Liver (tissue), 8 donors: ENCODE measurements at regions not wholly inside any gene's neighbourhood (a gene's known extent, or its start where the extent isn't known, plus 50 kb on each side); places are given as distances from the start of the nearest gene placed in this dataset.

Experiments used
- DNase-seq: peaks from one replicate; pipeline ENCODE4 v3.0.0-alpha.2; 2017; ENCODE audit warnings: low spot score
- H3K27ac ChIP-seq, 2 donors: one replicate each; pipeline ENCODE4 v1.7.0; 2013; ENCODE audit warnings: inconsistent platforms in 2 of 2, low read length in 2 of 2, control low read depth in 1 of 2, low read depth in 1 of 2, mild to moderate bottlenecking in 1 of 2
- H3K27me3 ChIP-seq, 4 donors: one replicate each; pipeline versions ENCODE4 v1.6.1 to v1.7.0; 2013; ENCODE audit warnings: low read length in 3 of 4, inconsistent platforms in 1 of 4, mild to moderate bottlenecking in 1 of 4, moderate library complexity in 1 of 4; ENCODE audit not compliant: control insufficient read depth in 4 of 4, insufficient read depth in 4 of 4
- H3K36me3 ChIP-seq, 4 donors: one replicate each; pipeline versions ENCODE4 v1.6.1 to v1.7.0; 2013; ENCODE audit warnings: low read length in 3 of 4, mild to moderate bottlenecking in 3 of 4, low read depth in 1 of 4, moderate library complexity in 1 of 4; ENCODE audit not compliant: control insufficient read depth in 4 of 4, insufficient read depth in 3 of 4
- H3K4me1 ChIP-seq, 4 donors: one replicate each; pipeline versions ENCODE4 v1.6.1 to v1.7.0; 2013; ENCODE audit warnings: low read length in 3 of 4, mild to moderate bottlenecking in 3 of 4, moderate library complexity in 1 of 4; ENCODE audit not compliant: control insufficient read depth in 4 of 4, insufficient read depth in 4 of 4
- H3K4me3 ChIP-seq, 3 donors: one replicate each; pipeline versions ENCODE4 v1.6.1 to v1.7.0; 2013; ENCODE audit warnings: low read length in 3 of 3, control low read depth in 1 of 3, low read depth in 1 of 3, mild to moderate bottlenecking in 1 of 3
- H3K9ac ChIP-seq, 2 donors: one replicate each; pipeline ENCODE4 v1.7.0; 2013; ENCODE audit warnings: low read length in 2 of 2, mild to moderate bottlenecking in 2 of 2, moderate library complexity in 2 of 2, control low read depth in 1 of 2, low read depth in 1 of 2
- H3K9me3 ChIP-seq, 4 donors: one replicate each; pipeline versions ENCODE4 v1.6.1 to v1.7.0; 2013; ENCODE audit warnings: low read length in 3 of 4; ENCODE audit not compliant: control insufficient read depth in 4 of 4
- ATF3 ChIP-seq: IDR thresholded peaks from 2 replicates; pipeline ENCODE4 v1.6.1; 2016; ENCODE audit warnings: antibody characterized with exemption
- CTCF ChIP-seq: fragments of 150-350 bp; IDR thresholded peaks from 2 replicates; pipeline ENCODE4 v1.5.1; 2017; ENCODE audit warnings: improper control_type of control experiment, low read depth, low read length; ENCODE audit not compliant: missing input control
- EGR1 ChIP-seq, 2 donors: IDR thresholded peaks; 2 replicates each; pipeline ENCODE4 v1.6.1; 2016 to 2018; ENCODE audit warnings: antibody characterized with exemption in 2 of 2, low read depth in 2 of 2
- FOXA1 ChIP-seq: IDR thresholded peaks from 2 replicates; pipeline ENCODE4 v1.6.1; 2016; ENCODE audit warnings: antibody characterized with exemption
- FOXA2 ChIP-seq: IDR thresholded peaks from 2 replicates; pipeline ENCODE4 v1.6.1; 2016; ENCODE audit warnings: antibody characterized with exemption
- GABPA ChIP-seq, 2 donors: IDR thresholded peaks in 1 of 2; conservative IDR thresholded peaks in 1 of 2; 2 replicates each; pipeline ENCODE4 v1.6.1; 2016; ENCODE audit warnings: antibody characterized with exemption in 2 of 2, mild to moderate bottlenecking in 1 of 2, moderate library complexity in 1 of 2
- HNF4A ChIP-seq, 2 donors: conservative IDR thresholded peaks; 2 replicates each; pipeline ENCODE4 v1.6.1; 2016; ENCODE audit warnings: antibody characterized with exemption in 2 of 2, mild to moderate bottlenecking in 2 of 2
- HNF4G ChIP-seq: IDR thresholded peaks from 2 replicates; pipeline ENCODE4 v1.6.1; 2016; ENCODE audit warnings: antibody characterized with exemption
- JUND ChIP-seq, 2 donors: IDR thresholded peaks; 2 replicates each; pipeline ENCODE4 v1.6.1; 2016; ENCODE audit warnings: antibody characterized with exemption in 2 of 2
- NR2F2 ChIP-seq: IDR thresholded peaks from 2 replicates; pipeline ENCODE4 v1.6.1; 2016; ENCODE audit warnings: antibody characterized with exemption
- RAD21 ChIP-seq, 2 donors: IDR thresholded peaks; 2 replicates each; pipeline ENCODE4 v1.6.1; 2016; ENCODE audit warnings: antibody characterized with exemption in 2 of 2, mild to moderate bottlenecking in 2 of 2
- RXRA ChIP-seq, 2 donors: IDR thresholded peaks; 2 replicates each; pipeline ENCODE4 v1.6.1; 2017 to 2018; ENCODE audit warnings: antibody characterized with exemption in 2 of 2, mild to moderate bottlenecking in 1 of 2
- SP1 ChIP-seq: IDR thresholded peaks from 2 replicates; pipeline ENCODE4 v1.6.1; 2018; ENCODE audit warnings: antibody characterized with exemption, mild to moderate bottlenecking
- TAF1 ChIP-seq: conservative IDR thresholded peaks from 2 replicates; pipeline ENCODE4 v1.6.1; 2016; ENCODE audit warnings: antibody characterized with exemption, mild to moderate bottlenecking
- YY1 ChIP-seq: IDR thresholded peaks from 2 replicates; pipeline ENCODE4 v1.6.1; 2016; ENCODE audit warnings: antibody characterized with exemption, mild to moderate bottlenecking
- WGBS: extraction: QIAGEN DNeasy Blood & Tissue Kit; methylation state at CpG from one replicate; pipeline ENCODE4 v1.1.7; 2013; 5-methylcytosine and 5-hydroxymethylcytosine counted together
- TF ChIP-seq, protein P1 (sequence below): IDR thresholded peaks from 2 replicates; pipeline ENCODE4 v1.6.1; 2016; ENCODE audit warnings: antibody characterized with exemption
- TF ChIP-seq, protein P2 (sequence below): IDR thresholded peaks from 2 replicates; pipeline ENCODE4 v1.6.1; 2016; ENCODE audit warnings: antibody characterized with exemption, mild to moderate bottlenecking
- TF ChIP-seq, protein P3 (sequence below): IDR thresholded peaks from 2 replicates; pipeline ENCODE4 v1.6.1; 2016; ENCODE audit warnings: antibody characterized with exemption
- donor health status: healthy.
- donor health status: healthy.
- donor health status: healthy.
- donor health status: healthy.
- donor health status: healthy.

DNA sequence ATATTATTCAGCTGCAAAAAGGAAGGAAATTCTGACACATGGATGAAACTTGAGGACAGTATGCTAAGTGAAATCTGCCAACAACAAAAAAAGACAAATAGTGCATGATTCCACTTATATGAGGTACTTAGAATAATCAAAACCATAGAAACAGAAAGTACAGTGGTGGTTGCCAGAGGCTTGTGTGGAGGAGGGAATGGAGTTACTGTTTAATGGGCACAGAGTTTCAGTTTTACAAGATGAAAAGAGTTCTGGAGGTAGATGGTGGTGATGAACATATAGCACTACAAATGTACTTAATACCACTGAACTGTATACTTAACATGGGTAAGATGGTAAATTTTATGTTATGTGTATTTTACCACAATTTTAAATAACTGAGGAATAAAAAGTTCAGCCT, 212.0 kb upstream of the KLF3 start:
- H3K9me3 ChIP-seq, result no peaks in the 10 kb centered on the region
- H3K27ac ChIP-seq, result no peak overlapping the region
- H3K4me1 ChIP-seq, result peaks cover 0 to 15% (median 6%) of the 10 kb centered on the region in 4 donors
- H3K36me3 ChIP-seq, result no peaks in the 10 kb centered on the region
- DNase-seq, result no peak
- no peaks in the 10 kb centered on the region for H3K27me3 ChIP-seq
- H3K9ac ChIP-seq, result no peak overlapping the region
- no peak overlapping the region for H3K4me3 ChIP-seq
- TF ChIP-seq HNF4G (no peak), EGR1 (IDR thresholded peaks at IDR 0.05; ENCODE audit: low read depth in 2 of 2) (no peak), NR2F2 (no peak), ATF3 (no peak), RXRA (IDR thresholded peaks at IDR 0.05) (no peak)

DNA sequence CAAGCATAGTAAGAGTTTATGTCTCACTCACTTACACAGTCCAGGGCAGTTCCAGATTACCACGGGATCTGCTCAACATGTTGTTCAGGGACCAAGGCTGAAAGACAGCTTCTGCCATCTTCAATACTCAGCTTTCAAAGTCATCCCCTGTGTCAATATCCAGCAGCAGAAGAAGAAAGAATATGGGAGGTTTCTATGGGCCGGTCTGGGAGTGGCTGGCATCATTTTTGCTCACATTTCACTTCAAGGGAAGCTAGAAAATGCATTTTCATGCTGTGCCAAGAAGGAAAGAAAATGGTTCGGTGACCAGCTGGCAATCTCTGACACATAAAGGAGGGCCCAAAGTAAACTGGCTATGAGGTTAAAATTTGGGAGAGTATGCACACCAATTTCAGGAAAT, 211.5 kb upstream of the KLF3 start:
- Histone ChIP-seq H3K4me3 (no peak overlapping the region), H3K9me3 (no peaks in the 10 kb centered on the region), H3K27me3 (no peaks in the 10 kb centered on the region), H3K9ac (no peak overlapping the region), H3K36me3 (no peaks in the 10 kb centered on the region), H3K27ac (no peak overlapping the region), H3K4me1 (peaks cover 0 to 15% (median 6%) of the 10 kb centered on the region in 4 donors)
- TF ChIP-seq TAF1 (no peak), HNF4G (no peak), CTCF (no peak), JUND (IDR thresholded peaks at IDR 0.05) (no peak), SP1 (no peak), RAD21 (IDR thresholded peaks at IDR 0.05) (no peak), GABPA (IDR thresholded peaks at IDR 0.05 in 1 of 2, conservative IDR thresholded peaks at IDR 0.05 in 1 of 2) (no peak), HNF4A (conservative IDR thresholded peaks at IDR 0.05) (no peak), FOXA2 (no peak), EGR1 (IDR thresholded peaks at IDR 0.05; ENCODE audit: low read depth in 2 of 2) (no peak), FOXA1 (no peak), YY1 (no peak), ATF3 (no peak), RXRA (IDR thresholded peaks at IDR 0.05) (no peak), NR2F2 (no peak)
- TF ChIP-seq, protein P1, sequence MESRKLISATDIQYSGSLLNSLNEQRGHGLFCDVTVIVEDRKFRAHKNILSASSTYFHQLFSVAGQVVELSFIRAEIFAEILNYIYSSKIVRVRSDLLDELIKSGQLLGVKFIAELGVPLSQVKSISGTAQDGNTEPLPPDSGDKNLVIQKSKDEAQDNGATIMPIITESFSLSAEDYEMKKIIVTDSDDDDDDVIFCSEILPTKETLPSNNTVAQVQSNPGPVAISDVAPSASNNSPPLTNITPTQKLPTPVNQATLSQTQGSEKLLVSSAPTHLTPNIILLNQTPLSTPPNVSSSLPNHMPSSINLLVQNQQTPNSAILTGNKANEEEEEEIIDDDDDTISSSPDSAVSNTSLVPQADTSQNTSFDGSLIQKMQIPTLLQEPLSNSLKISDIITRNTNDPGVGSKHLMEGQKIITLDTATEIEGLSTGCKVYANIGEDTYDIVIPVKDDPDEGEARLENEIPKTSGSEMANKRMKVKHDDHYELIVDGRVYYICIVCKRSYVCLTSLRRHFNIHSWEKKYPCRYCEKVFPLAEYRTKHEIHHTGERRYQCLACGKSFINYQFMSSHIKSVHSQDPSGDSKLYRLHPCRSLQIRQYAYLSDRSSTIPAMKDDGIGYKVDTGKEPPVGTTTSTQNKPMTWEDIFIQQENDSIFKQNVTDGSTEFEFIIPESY, result no peak
- TF ChIP-seq, protein P2, sequence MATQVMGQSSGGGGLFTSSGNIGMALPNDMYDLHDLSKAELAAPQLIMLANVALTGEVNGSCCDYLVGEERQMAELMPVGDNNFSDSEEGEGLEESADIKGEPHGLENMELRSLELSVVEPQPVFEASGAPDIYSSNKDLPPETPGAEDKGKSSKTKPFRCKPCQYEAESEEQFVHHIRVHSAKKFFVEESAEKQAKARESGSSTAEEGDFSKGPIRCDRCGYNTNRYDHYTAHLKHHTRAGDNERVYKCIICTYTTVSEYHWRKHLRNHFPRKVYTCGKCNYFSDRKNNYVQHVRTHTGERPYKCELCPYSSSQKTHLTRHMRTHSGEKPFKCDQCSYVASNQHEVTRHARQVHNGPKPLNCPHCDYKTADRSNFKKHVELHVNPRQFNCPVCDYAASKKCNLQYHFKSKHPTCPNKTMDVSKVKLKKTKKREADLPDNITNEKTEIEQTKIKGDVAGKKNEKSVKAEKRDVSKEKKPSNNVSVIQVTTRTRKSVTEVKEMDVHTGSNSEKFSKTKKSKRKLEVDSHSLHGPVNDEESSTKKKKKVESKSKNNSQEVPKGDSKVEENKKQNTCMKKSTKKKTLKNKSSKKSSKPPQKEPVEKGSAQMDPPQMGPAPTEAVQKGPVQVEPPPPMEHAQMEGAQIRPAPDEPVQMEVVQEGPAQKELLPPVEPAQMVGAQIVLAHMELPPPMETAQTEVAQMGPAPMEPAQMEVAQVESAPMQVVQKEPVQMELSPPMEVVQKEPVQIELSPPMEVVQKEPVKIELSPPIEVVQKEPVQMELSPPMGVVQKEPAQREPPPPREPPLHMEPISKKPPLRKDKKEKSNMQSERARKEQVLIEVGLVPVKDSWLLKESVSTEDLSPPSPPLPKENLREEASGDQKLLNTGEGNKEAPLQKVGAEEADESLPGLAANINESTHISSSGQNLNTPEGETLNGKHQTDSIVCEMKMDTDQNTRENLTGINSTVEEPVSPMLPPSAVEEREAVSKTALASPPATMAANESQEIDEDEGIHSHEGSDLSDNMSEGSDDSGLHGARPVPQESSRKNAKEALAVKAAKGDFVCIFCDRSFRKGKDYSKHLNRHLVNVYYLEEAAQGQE, result no peak
- TF ChIP-seq, protein P3, sequence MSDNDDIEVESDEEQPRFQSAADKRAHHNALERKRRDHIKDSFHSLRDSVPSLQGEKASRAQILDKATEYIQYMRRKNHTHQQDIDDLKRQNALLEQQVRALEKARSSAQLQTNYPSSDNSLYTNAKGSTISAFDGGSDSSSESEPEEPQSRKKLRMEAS, result no peak
- 89% methylated on average over 3 of the region's 3 CpGs for WGBS
- DNase-seq, result no peak
